T-helper 2 cell (primary cell): ENCODE measurements at regions not wholly inside any gene's neighbourhood (a gene's known extent, or its start where the extent isn't known, plus 50 kb on each side); places are given as distances from the start of the nearest gene placed in this dataset.
"Not testable (repeated sequence)": the region's sequence is repeated elsewhere in the genome, so short reads cannot be mapped to it uniquely, and the experiment has no call there.

Source experiments
- DNase-seq, 5 experiments: peaks; one replicate each; pipeline versions ENCODE4 v3.0.0 to v3.0.0-alpha.2; 2012 to 2022

GRCh38 chr13:70985371-70985770 lies 877.1 kb upstream of the KLHL1 start:
- no peak for DNase-seq

GRCh38 chr13:70981219-70981618 lies 873.0 kb upstream of the KLHL1 start:
- not testable (repeated sequence) for DNase-seq

- DNase-seq, result no peak
Observed at GRCh38 chr13:70969321-70969720, 861.1 kb upstream of the KLHL1 start.

- DNase-seq, result no peak
Observed at GRCh38 chr13:70967564-70967963, 859.3 kb upstream of the KLHL1 start.

GRCh38 chr13:70964874-70965273 lies 856.6 kb upstream of the KLHL1 start:
- DNase-seq, result no peak

GRCh38 chr13:70964124-70964523 lies 855.9 kb upstream of the KLHL1 start:
- DNase-seq, result no peak

GRCh38 chr13:70960841-70961443 lies 852.7 kb upstream of the KLHL1 start:
- DNase-seq, result peak in 1 of 5 experiments; percentile 13

- no peak for DNase-seq
Observed at GRCh38 chr13:70959035-70959775, 851.0 kb upstream of the KLHL1 start.

- no peak for DNase-seq
Observed at GRCh38 chr13:70955887-70956286, 847.6 kb upstream of the KLHL1 start.

- DNase-seq, result no peak
Observed at GRCh38 chr13:70950664-70951063, 842.4 kb upstream of the KLHL1 start.

GRCh38 chr13:70945506-70945905 lies 837.3 kb upstream of the KLHL1 start:
- no peak for DNase-seq

- DNase-seq, result no peak
Observed at GRCh38 chr13:70941454-70941853, 833.2 kb upstream of the KLHL1 start.

- no peak for DNase-seq
Observed at GRCh38 chr13:70938462-70938861, 830.2 kb upstream of the KLHL1 start.

- no peak for DNase-seq
Observed at GRCh38 chr13:70932511-70932910, 824.3 kb upstream of the KLHL1 start.

GRCh38 chr13:70923863-70924752 lies 815.9 kb upstream of the KLHL1 start:
- peak in 1 of 5 experiments; percentile 5 for DNase-seq

GRCh38 chr13:70911286-70911685 lies 803.0 kb upstream of the KLHL1 start:
- DNase-seq, result no peak

- DNase-seq, result no peak
Observed at GRCh38 chr13:70908795-70909194, 800.5 kb upstream of the KLHL1 start.

GRCh38 chr13:70905035-70905434 lies 796.8 kb upstream of the KLHL1 start:
- no peak for DNase-seq

GRCh38 chr13:70896136-70896535 lies 787.9 kb upstream of the KLHL1 start:
- DNase-seq, result no peak

- no peak for DNase-seq
Observed at GRCh38 chr13:70895599-70895998, 787.3 kb upstream of the KLHL1 start.

- DNase-seq, result no peak
Observed at GRCh38 chr13:70894258-70894657, 786.0 kb upstream of the KLHL1 start.

GRCh38 chr13:70893832-70894231 lies 785.6 kb upstream of the KLHL1 start:
- DNase-seq, result no peak

- DNase-seq, result no peak
Observed at GRCh38 chr13:70890289-70890688, 782.0 kb upstream of the KLHL1 start.

GRCh38 chr13:70889163-70889562 lies 780.9 kb upstream of the KLHL1 start:
- DNase-seq, result no peak
